Neural cell (in vitro differentiated cells): ENCODE measurements at regions not wholly inside any gene's neighbourhood (a gene's known extent, or its start where the extent isn't known, plus 50 kb on each side); places are given as distances from the start of the nearest gene placed in this dataset.

ENCODE experiments used
- H2AFZ ChIP-seq: fragments of 200-600, 300-800 bp; sonication (generic), shearing (Covaris generic); 2 replicates; pipeline ENCODE4 v1.6.0; 2014; ENCODE audit warnings: low read depth, mild to moderate bottlenecking, antibody characterized with exemption, low read length, moderate library complexity
- H3F3A ChIP-seq: fragments of 200-600 bp; shearing (Covaris generic); 2 replicates; pipeline ENCODE4 v1.6.1; 2016; ENCODE audit warnings: mild to moderate bottlenecking, moderate library complexity, mixed read lengths, antibody characterized with exemption, low read length; ENCODE audit not compliant: insufficient read depth, poor library complexity, severe bottlenecking
- H3K27ac ChIP-seq: fragments of 200-600, 300-800 bp; sonication (generic), shearing (Covaris generic); 2 replicates; pipeline ENCODE4 v1.5.1; 2014; ENCODE audit warnings: mild to moderate bottlenecking, low read length, moderate library complexity
- H3K27me3 ChIP-seq: fragments of 300-800, 200-600 bp; sonication (generic), shearing (Covaris generic); 2 replicates; pipeline ENCODE4 v1.6.0; 2014; ENCODE audit warnings: mild to moderate bottlenecking, low read depth, low read length, moderate library complexity; ENCODE audit not compliant: insufficient read depth
- H3K36me3 ChIP-seq: fragments of 300-800, 200-600 bp; sonication (generic), shearing (Covaris generic); 2 replicates; pipeline ENCODE4 v1.5.1; 2014; ENCODE audit warnings: mild to moderate bottlenecking, antibody characterized with exemption, low read length, moderate library complexity; ENCODE audit not compliant: insufficient read depth
- H3K4me2 ChIP-seq: fragments of 300-800, 200-600 bp; sonication (generic), shearing (Covaris generic); 2 replicates; pipeline ENCODE4 v1.6.0; 2014; ENCODE audit warnings: mild to moderate bottlenecking, low read length
- H3K4me3 ChIP-seq: fragments of 300-800, 200-600 bp; sonication (generic), shearing (Covaris generic); 2 replicates; pipeline ENCODE4 v1.5.1; 2014; ENCODE audit warnings: mild to moderate bottlenecking, low read length, moderate library complexity
- H3K79me2 ChIP-seq: fragments of 200-600 bp; shearing (Covaris generic); replicated peaks from 2 replicates; pipeline ENCODE4 v1.6.0; 2014; ENCODE audit warnings: mild to moderate bottlenecking, low read length, moderate library complexity; ENCODE audit not compliant: insufficient read depth
- H3K9ac ChIP-seq: fragments of 300-800, 200-600 bp; sonication (generic), shearing (Covaris generic); 2 replicates; pipeline ENCODE4 v1.6.1; 2016; ENCODE audit warnings: mild to moderate bottlenecking, low read length, mixed read lengths
- H3K9me2 ChIP-seq: fragments of 200-600 bp; shearing (Covaris generic); 2 replicates; pipeline ENCODE4 v1.6.1; 2016; ENCODE audit warnings: mild to moderate bottlenecking, low read length, mixed read lengths; ENCODE audit not compliant: insufficient read depth
- H3K9me3 ChIP-seq: fragments of 200-600, 300-800 bp; sonication (generic), shearing (Covaris generic); 2 replicates; pipeline ENCODE4 v1.6.1; 2016; ENCODE audit warnings: mild to moderate bottlenecking, mixed run types, low read length, moderate library complexity, mixed read lengths
- H4K20me1 ChIP-seq: fragments of 200-600 bp; shearing (Covaris generic); 2 replicates; pipeline ENCODE4 v1.6.1; 2016; ENCODE audit warnings: mild to moderate bottlenecking, mixed run types; ENCODE audit not compliant: insufficient read depth
- CTCF ChIP-seq: fragments of 450-650 bp; IDR thresholded peaks from 2 replicates; pipeline ENCODE4 v1.5.1; 2014; ENCODE audit warnings: antibody characterized with exemption, mild to moderate bottlenecking, moderate library complexity; ENCODE audit not compliant: poor library complexity, severe bottlenecking
- EP300 ChIP-seq: fragments of 450-650 bp; conservative IDR thresholded peaks from 2 replicates; pipeline ENCODE4 v1.6.1; 2014; ENCODE audit warnings: antibody characterized with exemption, mild to moderate bottlenecking, moderate library complexity; ENCODE audit not compliant: poor library complexity, severe bottlenecking
- EZH2 ChIP-seq: fragments of 200-600, 300-800 bp; shearing (Covaris generic), sonication (generic); IDR thresholded peaks from 2 replicates; pipeline ENCODE4 v1.6.1; 2014; ENCODE audit warnings: antibody characterized with exemption, low read length, borderline replicate concordance, mild to moderate bottlenecking; ENCODE audit not compliant: insufficient read depth, poor library complexity, severe bottlenecking
- MXI1 ChIP-seq: fragments of 450-650 bp; conservative IDR thresholded peaks from 2 replicates; pipeline ENCODE4 v1.6.1; 2014; ENCODE audit warnings: antibody characterized with exemption, mild to moderate bottlenecking; ENCODE audit not compliant: poor library complexity, severe bottlenecking
- POLR2AphosphoS5 ChIP-seq: IDR thresholded peaks from 2 replicates; pipeline ENCODE4 v1.6.1; 2012
- RAD21 ChIP-seq: fragments of 450-650 bp; conservative IDR thresholded peaks from 2 replicates; pipeline ENCODE4 v1.6.1; 2014; ENCODE audit warnings: antibody characterized with exemption, mild to moderate bottlenecking, moderate library complexity
- REST ChIP-seq: IDR thresholded peaks from 2 replicates; pipeline ENCODE4 v1.6.1; 2012; ENCODE audit warnings: borderline replicate concordance
- SMC3 ChIP-seq: fragments of 450-650 bp; conservative IDR thresholded peaks from 2 replicates; pipeline ENCODE4 v1.6.1; 2014; ENCODE audit warnings: antibody characterized with exemption, mild to moderate bottlenecking, moderate library complexity; ENCODE audit not compliant: poor library complexity
- TAF1 ChIP-seq: IDR thresholded peaks from 2 replicates; pipeline ENCODE4 v1.6.1; 2012; ENCODE audit warnings: low read depth

GRCh38 chr15:92323525-92323924 is 70.2 kb upstream of the ST8SIA2 start:
- Histone ChIP-seq H3K9ac (no peak overlapping the region), H3K9me3 (no peaks in the 10 kb centered on the region), H3K36me3 (no peaks in the 10 kb centered on the region), H4K20me1 (no peaks in the 10 kb centered on the region), H3K4me3 (no peak overlapping the region), H3K9me2 (no peaks in the 10 kb centered on the region), H3K27ac (no peak overlapping the region), H3K79me2 (no peaks in the 10 kb centered on the region), H3F3A (no peaks in the 10 kb centered on the region), H3K27me3 (no peaks in the 10 kb centered on the region), H2AFZ (no peak overlapping the region), H3K4me2 (no peak overlapping the region)
- no peak for TF ChIP-seq EP300
- no peak for TF ChIP-seq RAD21

GRCh38 chr15:92324101-92324963 is 69.3 kb upstream of the ST8SIA2 start:
- H3F3A ChIP-seq, result no peaks in the 10 kb centered on the region

GRCh38 chr15:92326236-92326635 is 67.4 kb upstream of the ST8SIA2 start:
- Histone ChIP-seq H2AFZ (no peak overlapping the region), H3K9me2 (no peaks in the 10 kb centered on the region), H3F3A (no peaks in the 10 kb centered on the region), H4K20me1 (no peaks in the 10 kb centered on the region), H3K27me3 (no peaks in the 10 kb centered on the region), H3K79me2 (no peaks in the 10 kb centered on the region), H3K4me3 (no peak overlapping the region), H3K27ac (no peak overlapping the region), H3K9ac (no peak overlapping the region), H3K9me3 (no peaks in the 10 kb centered on the region), H3K36me3 (no peaks in the 10 kb centered on the region), H3K4me2 (no peak overlapping the region)
- TF ChIP-seq MXI1 (no peak), RAD21 (no peak), SMC3 (no peak), TAF1 (no peak), EZH2 (no peak), EP300 (no peak), POLR2AphosphoS5 (no peak), CTCF (no peak), REST (no peak)

More at GRCh38 chr15:92324101-92324963, 69.3 kb upstream of the ST8SIA2 start:
- Histone ChIP-seq H3K9me3 (no peaks in the 10 kb centered on the region), H2AFZ (no peak overlapping the region), H3K4me3 (no peak overlapping the region), H3K27ac (no peak overlapping the region), H3K79me2 (no peaks in the 10 kb centered on the region), H3K9me2 (no peaks in the 10 kb centered on the region), H3K4me2 (no peak overlapping the region), H3K27me3 (no peaks in the 10 kb centered on the region), H3K36me3 (no peaks in the 10 kb centered on the region), H4K20me1 (no peaks in the 10 kb centered on the region), H3K9ac (no peak overlapping the region)
- TF ChIP-seq EZH2, result no peak
